PC-3 (cell line): ENCODE measurements at regions not wholly inside any gene's neighbourhood (a gene's known extent, or its start where the extent isn't known, plus 50 kb on each side); places are given as distances from the start of the nearest gene placed in this dataset.

Experiments
- CTCF ChIP-seq: fragments of 300-600 bp; sonication (generic); conservative IDR thresholded peaks from 2 replicates; pipeline ENCODE4 v1.5.1; 2017; ENCODE audit warnings: antibody characterized with exemption, low read depth, mild to moderate bottlenecking, low read length
- EZH2phosphoT487 ChIP-seq: fragments of 300-600 bp; sonication (generic); IDR thresholded peaks from 2 replicates; pipeline ENCODE4 v1.6.1; 2018; ENCODE audit warnings: mild to moderate bottlenecking, antibody characterized with exemption, low read length, borderline replicate concordance

GRCh38 chr6:78597966-78598365, 269.4 kb upstream of the IRAK1BP1 start:
- TF ChIP-seq CTCF (no peak), EZH2phosphoT487 (no peak)
